Parathyroid adenoma (tissue), 2 donors: ENCODE measurements at regions not wholly inside any gene's neighbourhood (a gene's known extent, or its start where the extent isn't known, plus 50 kb on each side); places are given as distances from the start of the nearest gene placed in this dataset.

Source experiments
- H2AFZ ChIP-seq: fragments of 300-600 bp; sonication (generic); one replicate; pipeline ENCODE4 v1.7.0; 2017; ENCODE audit warnings: antibody characterized with exemption, mild to moderate bottlenecking
- H3K27ac ChIP-seq: fragments of 300-600 bp; sonication (generic); one replicate; pipeline ENCODE4 v1.7.0; 2017
- H3K27me3 ChIP-seq: fragments of 300-600 bp; sonication (generic); one replicate; pipeline ENCODE4 v1.7.0; 2017; ENCODE audit warnings: low read length; ENCODE audit not compliant: control insufficient read depth, insufficient read depth
- H3K36me3 ChIP-seq: fragments of 300-600 bp; sonication (generic); one replicate; pipeline ENCODE4 v1.7.0; 2017; ENCODE audit warnings: low read length; ENCODE audit not compliant: control insufficient read depth, insufficient read depth
- H3K4me1 ChIP-seq: fragments of 300-600 bp; sonication (generic); one replicate; pipeline ENCODE4 v1.7.0; 2017; ENCODE audit warnings: control low read depth
- H3K4me2 ChIP-seq: fragments of 300-600 bp; sonication (generic); one replicate; pipeline ENCODE4 v1.7.0; 2017; ENCODE audit warnings: low read length
- H3K4me3 ChIP-seq: fragments of 300-600 bp; sonication (generic); one replicate; pipeline ENCODE4 v1.7.0; 2017; ENCODE audit warnings: low read depth, low read length
- H3K79me2 ChIP-seq: fragments of 300-600 bp; sonication (generic); one replicate; pipeline ENCODE4 v1.7.0; 2017; ENCODE audit warnings: control low read depth
- H3K9ac ChIP-seq: fragments of 300-600 bp; sonication (generic); one replicate; pipeline ENCODE4 v1.7.0; 2017; ENCODE audit warnings: mild to moderate bottlenecking
- H3K9me3 ChIP-seq: fragments of 300-600 bp; sonication (generic); one replicate; pipeline ENCODE4 v1.7.0; 2017; ENCODE audit warnings: low read length; ENCODE audit not compliant: control insufficient read depth
- CTCF ChIP-seq: fragments of 300-600 bp; sonication (generic); IDR thresholded peaks from one replicate; pipeline ENCODE4 v1.7.0; 2017; ENCODE audit warnings: antibody characterized with exemption, mild to moderate bottlenecking
- donor health status: primary hyperparathyroidism.

DNA sequence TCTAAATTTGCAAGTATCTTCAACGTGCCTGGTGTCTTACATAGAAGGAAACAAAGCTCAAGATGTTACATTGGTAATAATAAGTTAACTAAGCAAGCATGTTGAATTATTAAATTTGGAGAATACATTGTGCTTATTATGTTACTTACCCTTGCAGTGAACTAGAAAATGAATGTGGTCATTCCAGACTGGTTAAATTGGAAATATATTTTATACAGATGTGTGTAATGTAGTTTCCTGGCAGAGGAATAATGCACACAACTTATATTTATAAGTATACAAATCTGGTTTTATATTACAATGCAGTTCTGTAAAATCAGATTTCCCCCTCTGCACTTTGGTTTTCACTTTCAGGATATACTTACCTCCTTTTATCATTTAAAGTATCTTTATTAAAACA, 159.9 kb upstream of the SLIT2 start:
- H3K27ac ChIP-seq, result no peak overlapping the region
- H3K4me3 ChIP-seq, result no peak overlapping the region
- no peaks in the 10 kb centered on the region for H3K79me2 ChIP-seq
- H3K36me3 ChIP-seq, result no peaks in the 10 kb centered on the region
- H3K4me2 ChIP-seq, result no peak overlapping the region
- no peaks in the 10 kb centered on the region for H3K4me1 ChIP-seq
- H3K9me3 ChIP-seq, result no peaks in the 10 kb centered on the region
- no peaks in the 10 kb centered on the region for H3K27me3 ChIP-seq
- no peak overlapping the region for H3K9ac ChIP-seq
- TF ChIP-seq CTCF, result no peak
- no peak overlapping the region for H2AFZ ChIP-seq

- Histone ChIP-seq H3K79me2 (no peaks in the 10 kb centered on the region), H3K4me2 (no peak overlapping the region), H3K4me1 (no peaks in the 10 kb centered on the region), H3K27ac (no peak overlapping the region), H2AFZ (no peak overlapping the region), H3K9ac (no peak overlapping the region), H3K27me3 (no peaks in the 10 kb centered on the region), H3K9me3 (no peaks in the 10 kb centered on the region), H3K4me3 (no peak overlapping the region), H3K36me3 (no peaks in the 10 kb centered on the region)
- TF ChIP-seq CTCF, result no peak
These were observed 164.2 kb upstream of the SLIT2 start for GRCh38 chr4:20087522-20087911.

- TF ChIP-seq CTCF, result no peak
- H3K4me3 ChIP-seq, result no peak overlapping the region
These were observed 164.7 kb upstream of the SLIT2 start for GRCh38 chr4:20086799-20087521.

DNA sequence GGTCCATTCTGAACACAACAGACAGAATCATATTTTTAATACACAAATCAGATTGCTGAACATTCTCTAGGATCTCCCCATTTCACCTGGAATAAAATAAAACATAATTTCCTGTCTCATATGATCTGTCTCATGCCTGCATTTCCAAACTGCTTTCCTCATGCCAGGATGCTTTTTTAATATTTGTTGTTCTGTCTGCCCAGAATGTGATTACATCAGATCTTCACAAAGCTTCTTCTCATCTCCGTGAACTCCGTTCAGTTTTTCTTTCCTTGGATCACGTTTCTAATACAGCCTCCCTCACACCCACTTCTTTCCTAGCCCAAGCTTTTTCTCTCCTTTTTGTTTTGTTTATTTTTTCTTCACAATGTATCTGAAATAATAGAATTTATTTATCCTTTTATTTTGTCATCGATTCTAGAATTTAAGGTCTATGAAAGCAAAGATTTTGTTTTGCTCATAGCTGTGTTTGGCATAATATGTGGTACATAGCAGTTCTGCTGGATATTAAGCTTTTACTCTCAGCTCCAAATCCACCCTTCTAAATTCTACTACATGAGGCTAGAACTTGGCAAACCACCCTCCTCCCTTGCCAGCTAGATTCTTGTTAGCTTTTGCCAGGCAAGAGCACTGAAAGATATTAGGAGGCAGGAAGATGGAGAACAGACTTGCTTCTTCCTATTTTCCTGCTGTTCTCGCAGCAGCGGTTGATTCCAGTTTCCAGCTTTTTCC, 165.5 kb upstream of the SLIT2 start:
- no peak overlapping the region for H3K27ac ChIP-seq
- H3K79me2 ChIP-seq, result no peaks in the 10 kb centered on the region
- no peak overlapping the region for H2AFZ ChIP-seq
- no peak overlapping the region for H3K4me3 ChIP-seq
- H3K9ac ChIP-seq, result no peak overlapping the region
- H3K9me3 ChIP-seq, result no peaks in the 10 kb centered on the region
- no peaks in the 10 kb centered on the region for H3K4me1 ChIP-seq
- TF ChIP-seq CTCF, result no peak
- no peaks in the 10 kb centered on the region for H3K27me3 ChIP-seq
- no peaks in the 10 kb centered on the region for H3K36me3 ChIP-seq
- H3K4me2 ChIP-seq, result no peak overlapping the region

More at GRCh38 chr4:20086799-20087521, 164.7 kb upstream of the SLIT2 start:
- H3K4me1 ChIP-seq, result no peaks in the 10 kb centered on the region
- no peaks in the 10 kb centered on the region for H3K79me2 ChIP-seq
- H3K27ac ChIP-seq, result no peak overlapping the region
- no peak overlapping the region for H2AFZ ChIP-seq
- no peak overlapping the region for H3K9ac ChIP-seq
- no peaks in the 10 kb centered on the region for H3K27me3 ChIP-seq
- no peaks in the 10 kb centered on the region for H3K36me3 ChIP-seq
- H3K4me2 ChIP-seq, result no peak overlapping the region
- H3K9me3 ChIP-seq, result no peaks in the 10 kb centered on the region

- Histone ChIP-seq H3K79me2 (no peaks in the 10 kb centered on the region), H3K27ac (no peak overlapping the region), H2AFZ (no peak overlapping the region), H3K9me3 (no peaks in the 10 kb centered on the region), H3K4me2 (no peak overlapping the region), H3K36me3 (no peaks in the 10 kb centered on the region), H3K4me3 (no peak overlapping the region), H3K27me3 (no peaks in the 10 kb centered on the region), H3K4me1 (no peaks in the 10 kb centered on the region), H3K9ac (no peak overlapping the region)
- no peak for TF ChIP-seq CTCF
These were observed 166.1 kb upstream of the SLIT2 start for GRCh38 chr4:20085653-20086052.
